Stimulated activated CD4-positive, alpha-beta T cell treated with anti-CD3 and anti-CD28 coated beads, TNF-alpha, amount 100 ng/mL, for 4 hours (primary cell): ENCODE measurements at regions not wholly inside any gene's neighbourhood (a gene's known extent, or its start where the extent isn't known, plus 50 kb on each side); places are given as distances from the start of the nearest gene placed in this dataset.

Source experiments
- DNase-seq, 3 experiments: peaks; one replicate each; pipeline ENCODE4 v3.0.0-alpha.2; 2020; ENCODE audit warnings: low read depth in 3 of 3

- DNase-seq = no peak
These were observed 503.9 kb upstream of the USP24 start for GRCh38 chr1:55718758-55719671.

- no peak for DNase-seq
These were observed 501.9 kb upstream of the USP24 start for GRCh38 chr1:55717111-55717510.

- no peak for DNase-seq
These were observed 501.4 kb upstream of the USP24 start for GRCh38 chr1:55716610-55717009.

- DNase-seq = no peak
These were observed 501.0 kb upstream of the USP24 start for GRCh38 chr1:55716151-55716550.

GRCh38 chr1:55714230-55714629 is 499.1 kb upstream of the USP24 start:
- DNase-seq = no peak

GRCh38 chr1:55713516-55713915 is 498.4 kb upstream of the USP24 start:
- no peak for DNase-seq

- DNase-seq = no peak
These were observed 497.0 kb upstream of the USP24 start for GRCh38 chr1:55712148-55712547.

GRCh38 chr1:55708781-55709180 is 493.6 kb upstream of the USP24 start:
- DNase-seq = no peak

GRCh38 chr1:55707846-55708245 is 492.7 kb upstream of the USP24 start:
- DNase-seq = no peak

GRCh38 chr1:55707196-55707595 is 492.0 kb upstream of the USP24 start:
- DNase-seq = no peak

- no peak for DNase-seq
These were observed 491.2 kb upstream of the USP24 start for GRCh38 chr1:55706397-55706796.

GRCh38 chr1:55703726-55704363 is 488.7 kb upstream of the USP24 start:
- no peak for DNase-seq

- no peak for DNase-seq
These were observed 486.9 kb upstream of the USP24 start for GRCh38 chr1:55702064-55702463.

- DNase-seq = no peak
These were observed 485.4 kb upstream of the USP24 start for GRCh38 chr1:55700359-55701130.

- DNase-seq = no peak
These were observed 484.1 kb upstream of the USP24 start for GRCh38 chr1:55699228-55699627.

- no peak for DNase-seq
These were observed 482.9 kb upstream of the USP24 start for GRCh38 chr1:55697997-55698535.

GRCh38 chr1:55696891-55697290 is 481.7 kb upstream of the USP24 start:
- DNase-seq = no peak

- no peak for DNase-seq
These were observed 481.1 kb upstream of the USP24 start for GRCh38 chr1:55696181-55696754.

- DNase-seq = no peak
These were observed 480.4 kb upstream of the USP24 start for GRCh38 chr1:55695552-55695951.

- DNase-seq = no peak
These were observed 480.0 kb upstream of the USP24 start for GRCh38 chr1:55695151-55695550.

- DNase-seq = no peak
These were observed 479.2 kb upstream of the USP24 start for GRCh38 chr1:55694310-55694801.

- no peak for DNase-seq
These were observed 477.6 kb upstream of the USP24 start for GRCh38 chr1:55692726-55693125.
